ENCODE measurements at regions not wholly inside any gene's neighbourhood (a gene's known extent, or its start where the extent isn't known, plus 50 kb on each side); places are given as distances from the start of the nearest gene placed in this dataset.

DNA sequence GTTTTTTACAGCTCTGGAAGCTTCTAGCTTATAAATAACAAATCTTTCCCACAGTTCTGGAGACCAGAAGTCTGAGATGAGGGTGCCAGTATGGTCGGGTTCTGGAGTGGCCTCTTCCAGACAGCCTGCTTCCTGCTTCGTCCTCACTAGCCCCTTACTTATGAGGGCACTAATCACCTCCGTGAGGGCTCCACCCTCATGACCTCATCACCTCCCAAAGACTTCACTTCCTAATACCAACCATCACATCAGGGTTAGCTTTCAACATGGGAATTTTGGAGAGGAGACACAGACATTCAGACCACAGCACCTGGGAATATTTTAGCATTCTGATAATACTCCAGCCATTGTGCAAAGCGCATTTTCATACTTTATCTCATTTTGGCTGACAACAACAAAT is 223.7 kb upstream of the IRF2BP2 start:
- intact Hi-C loops (cut with micrococcal nuclease) (no loop called here), in situ Hi-C loops (cut with MboI) (no loop called here)
- H3K36me3 ChIP-seq (ENCODE audit: control insufficient read depth, insufficient read depth, low read length), result no peaks in the 10 kb centered on the region
- 0 out of 2 replicates have a peak, but pooled peaks have one; percentile 14 for TF ChIP-seq ATF7 (IDR thresholded peaks at IDR 0.05)
- 0 out of 2 replicates have a peak, but pooled peaks have one; percentile 22 for TF ChIP-seq JUN (IDR thresholded peaks at IDR 0.05; ENCODE audit: borderline replicate concordance, low read depth, low read length)
- TF ChIP-seq JUN (CRISPR knock-in tag; IDR thresholded peaks at IDR 0.05; ENCODE audit: borderline replicate concordance), result no peak
- TF ChIP-seq FOXP1 (CRISPR knock-in tag; IDR thresholded peaks at IDR 0.05), result no peak
- no peak for TF ChIP-seq JUND (IDR thresholded peaks at IDR 0.05; ENCODE audit: borderline replicate concordance, low read depth, low read length)
- TF ChIP-seq JUND (tag; IDR thresholded peaks at IDR 0.05; ENCODE audit: borderline replicate concordance, low read depth, low read length), result 0 out of 3 replicates have a peak, but pooled peaks have one; percentile 40
- H3K9me3 ChIP-seq (replicated peaks; ENCODE audit: control insufficient read depth, insufficient read depth, low read depth, low read length), result no peaks in the 10 kb centered on the region
- H3K27me3 ChIP-seq (ENCODE audit: control insufficient read depth in 2 of 2, insufficient read depth in 2 of 2, low read length in 2 of 2), result peaks cover 4 to 18% of the 10 kb centered on the region in 2 experiments; a peak in 3 of 5 replicates
- H4K20me1 ChIP-seq (replicated peaks; ENCODE audit: control insufficient read depth, insufficient read depth, low read length), result no peaks in the 10 kb centered on the region
- FAIRE-seq (no peak), ATAC-seq (peak; percentile 31; the same call in 1 of the 3 replicates), DNase-seq (ENCODE audit: extremely low read depth in 1 of 4, low spot score in 3 of 4) (no peak)
- H3K9ac ChIP-seq (ENCODE audit: insufficient read depth in 1 of 2, low read depth in 2 of 2, low read length in 2 of 2), result no peak overlapping the region
- no peak overlapping the region for H2AFZ ChIP-seq (ENCODE audit: low read depth, low read length)
- BruUV-seq (replicated peaks), result no TSS peak
- no peaks in the 10 kb centered on the region for H3K79me2 ChIP-seq (ENCODE audit: control insufficient read depth, insufficient read depth, low read length)
- no peak overlapping the region for H3K4me2 ChIP-seq (ENCODE audit: insufficient read depth, low read length)
- H3K9me1 ChIP-seq (ENCODE audit: control insufficient read depth, insufficient read depth, low read length), result no peaks in the 10 kb centered on the region
- H3K4me1 ChIP-seq (replicated peaks in 1 of 2; ENCODE audit: control insufficient read depth in 2 of 2, insufficient read depth in 2 of 2, low read length in 2 of 2), result peaks cover 4% of the 10 kb centered on the region in 2 experiments; a peak in 2 of 5 replicates
- 18% methylated on average over 4 of the region's 4 CpGs for WGBS (ENCODE audit: insufficient coverage, low coverage, missing lambda C conversion rate)
- CTCF ChIA-PET (ENCODE audit: low intra/inter-chr PET ratio), result no interaction called here
- H3K4me3 ChIP-seq, result no peak overlapping the region
- POLR2A ChIA-PET, result no interaction called here
- H3K27ac ChIP-seq (ENCODE audit: extremely low read depth, low read depth, low read length), result no peak overlapping the region

DNA sequence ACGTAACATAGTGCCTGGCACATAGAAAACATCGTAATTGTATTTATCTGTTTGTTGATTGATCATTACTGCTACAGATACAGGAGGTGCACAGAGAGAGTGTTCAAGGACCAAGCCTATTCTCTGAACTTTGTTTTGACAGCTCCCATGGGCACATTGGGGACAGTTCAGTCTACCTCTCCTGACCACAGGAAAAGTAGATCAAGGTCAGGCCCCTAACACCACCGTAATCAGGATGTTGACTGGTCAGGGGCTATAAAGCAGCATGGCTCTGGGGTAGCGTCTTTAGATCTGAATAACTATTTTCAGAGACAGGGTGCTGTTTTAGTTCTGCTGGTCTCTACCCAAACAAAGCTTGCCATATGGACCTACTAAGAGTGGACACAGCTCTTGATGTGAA is 223.1 kb upstream of the IRF2BP2 start:
- no peak for ATAC-seq
- in situ Hi-C loops (cut with MboI) (no loop called here), intact Hi-C loops (cut with micrococcal nuclease) (no loop called here)
- Histone ChIP-seq H3K27me3 (ENCODE audit: control insufficient read depth in 2 of 2, insufficient read depth in 2 of 2, low read length in 2 of 2) (peaks cover 6 to 23% of the 10 kb centered on the region in 2 experiments; a peak in 4 of 5 replicates), H3K4me2 (ENCODE audit: insufficient read depth, low read length) (no peak overlapping the region), H3K9me3 (replicated peaks; ENCODE audit: control insufficient read depth, insufficient read depth, low read depth, low read length) (no peaks in the 10 kb centered on the region), H3K79me2 (ENCODE audit: control insufficient read depth, insufficient read depth, low read length) (no peaks in the 10 kb centered on the region), H3K9ac (ENCODE audit: insufficient read depth in 1 of 2, low read depth in 2 of 2, low read length in 2 of 2) (no peak overlapping the region), H4K20me1 (replicated peaks; ENCODE audit: control insufficient read depth, insufficient read depth, low read length) (no peaks in the 10 kb centered on the region), H3K9me1 (ENCODE audit: control insufficient read depth, insufficient read depth, low read length) (no peaks in the 10 kb centered on the region), H2AFZ (ENCODE audit: low read depth, low read length) (no peak overlapping the region), H3K27ac (ENCODE audit: extremely low read depth, low read depth, low read length) (no peak overlapping the region), H3K4me3 (no peak overlapping the region), H3K36me3 (ENCODE audit: control insufficient read depth, insufficient read depth, low read length) (no peaks in the 10 kb centered on the region), H3K4me1 (replicated peaks in 1 of 2; ENCODE audit: control insufficient read depth in 2 of 2, insufficient read depth in 2 of 2, low read length in 2 of 2) (peaks cover 4% of the 10 kb centered on the region in 2 experiments; a peak in 2 of 5 replicates)
- WGBS (ENCODE audit: insufficient coverage, low coverage, missing lambda C conversion rate), result 51% methylated on average over 4 of the region's 4 CpGs
- DNase-seq (ENCODE audit: extremely low read depth in 1 of 4, low spot score in 3 of 4), result no peak
- no TSS peak for BruUV-seq (replicated peaks)
- ChIA-PET CTCF (ENCODE audit: low intra/inter-chr PET ratio) (no interaction called here), POLR2A (interaction anchor here (1.3 kb wide), 1 partner anchor 12 kb away, joined by 6 read pairs; no protein-coding TSS in a partner anchor)
- TF ChIP-seq HNRNPL (IDR thresholded peaks at IDR 0.05; ENCODE audit: low read depth, low read length), result no peak
- TF ChIP-seq, protein P1, sequence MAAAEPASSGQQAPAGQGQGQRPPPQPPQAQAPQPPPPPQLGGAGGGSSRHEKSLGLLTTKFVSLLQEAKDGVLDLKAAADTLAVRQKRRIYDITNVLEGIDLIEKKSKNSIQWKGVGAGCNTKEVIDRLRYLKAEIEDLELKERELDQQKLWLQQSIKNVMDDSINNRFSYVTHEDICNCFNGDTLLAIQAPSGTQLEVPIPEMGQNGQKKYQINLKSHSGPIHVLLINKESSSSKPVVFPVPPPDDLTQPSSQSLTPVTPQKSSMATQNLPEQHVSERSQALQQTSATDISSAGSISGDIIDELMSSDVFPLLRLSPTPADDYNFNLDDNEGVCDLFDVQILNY (CRISPR knock-in tag; IDR thresholded peaks at IDR 0.05), result 0 out of 2 replicates have a peak, but pooled peaks have one; percentile 26
- FAIRE-seq, result no peak

Measured in K562 (cell line).